Right ventricle myocardium superior (tissue), 1 donor: ENCODE measurements at regions not wholly inside any gene's neighbourhood (a gene's known extent, or its start where the extent isn't known, plus 50 kb on each side); places are given as distances from the start of the nearest gene placed in this dataset.
"Not testable (repeated sequence)": the region's sequence is repeated elsewhere in the genome, so short reads cannot be mapped to it uniquely, and the experiment has no call there.

Experiments used
- ATAC-seq: fragments of 200-7000 bp; cut with Tn5 transposase; one replicate; pipeline ENCODE4 v1.9.1; 2020; ENCODE audit warnings: mild to moderate bottlenecking; ENCODE audit not compliant: poor library complexity
- DNase-seq: peaks from one replicate; pipeline ENCODE4 v3.0.0-alpha.2; 2020
- intact Hi-C: fragments of 100-400 bp; cut with DNase I; formaldehyde crosslinking; loops from one replicate; pipeline ENCODE4 v1.11.2; 2022
- donor health status: DM: no; HTN: yes; CAD: no; lungs with severe emphysema.

GRCh38 chr2:122710049-122710448 lies 954.6 kb downstream of the TSN start:
- intact Hi-C loops: no loop called here
- DNase-seq: no peak
- ATAC-seq: no peak

- no peak for DNase-seq
- ATAC-seq: no peak
- intact Hi-C loops: no loop called here
Measured at GRCh38 chr2:122713800-122714199, 958.3 kb downstream of the TSN start.

- DNase-seq, intact Hi-C loops: not testable (repeated sequence)
Measured at GRCh38 chr2:122720822-122721221, 965.4 kb downstream of the TSN start.

GRCh38 chr2:122734766-122735424 lies 979.4 kb downstream of the TSN start:
- intact Hi-C loops: no loop called here
- no peak for DNase-seq
- no peak for ATAC-seq

More at GRCh38 chr2:122720822-122721221, 965.4 kb downstream of the TSN start:
- not testable (repeated sequence) for ATAC-seq

- ATAC-seq: no peak
- intact Hi-C loops: no loop called here
Measured at GRCh38 chr2:122736279-122736678, 980.8 kb downstream of the TSN start.

DNA sequence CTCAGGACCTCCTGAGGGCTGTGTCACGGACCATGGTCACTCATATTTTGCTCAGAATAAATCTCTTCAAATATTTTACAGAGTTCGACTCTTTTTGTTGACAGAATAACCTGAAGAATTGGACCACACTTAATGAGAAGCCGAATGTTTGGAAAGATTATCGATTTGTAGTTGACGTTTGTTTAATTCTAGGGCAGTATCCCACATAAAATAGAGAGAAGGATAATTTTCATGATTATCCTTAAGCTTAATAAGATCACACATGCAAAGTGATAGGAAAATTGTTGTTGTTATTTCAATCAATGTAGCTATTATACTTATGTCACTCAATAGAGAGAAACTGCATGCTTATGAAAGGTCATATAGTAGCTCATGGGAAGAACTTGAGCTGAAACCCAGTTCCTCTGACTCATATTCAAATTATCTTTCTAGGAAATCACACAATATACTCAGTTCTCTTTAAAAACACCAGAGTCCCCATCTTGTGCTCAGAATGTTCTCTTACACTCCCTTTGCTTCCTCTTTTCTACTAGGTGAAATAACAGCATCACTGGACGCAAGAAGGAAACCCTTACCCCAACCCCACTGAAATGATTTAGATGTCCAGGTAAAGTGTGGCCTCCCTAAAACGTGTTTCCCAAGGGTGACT lies 982.1 kb downstream of the TSN start:
- DNase-seq (no peak), ATAC-seq (no peak)
- intact Hi-C loops: no loop called here

More at GRCh38 chr2:122736279-122736678, 980.8 kb downstream of the TSN start:
- no peak for DNase-seq

GRCh38 chr2:122739732-122740593 lies 984.5 kb downstream of the TSN start:
- intact Hi-C loops: no loop called here
- DNase-seq (no peak), ATAC-seq (no peak)

DNA sequence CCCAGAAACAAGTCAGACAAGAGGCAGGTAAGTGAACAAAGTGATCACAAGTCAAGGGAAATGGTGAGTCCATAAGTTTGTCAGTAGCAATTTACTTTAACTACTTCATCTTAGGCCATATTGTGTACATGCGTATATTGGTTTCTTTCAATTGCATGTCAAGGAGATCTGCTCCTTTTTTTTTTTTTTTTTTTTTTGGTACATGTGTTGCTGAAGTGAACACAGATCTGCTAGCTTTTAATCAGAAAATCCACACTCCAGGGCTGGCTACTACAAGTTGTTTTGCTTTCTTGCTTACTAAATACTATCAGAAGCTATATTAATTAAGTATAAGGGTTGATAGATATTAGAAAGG lies 985.1 kb downstream of the TSN start:
- intact Hi-C loops: no loop called here
- no peak for ATAC-seq
- DNase-seq: no peak

GRCh38 chr2:122741403-122741802 lies 986.0 kb downstream of the TSN start:
- intact Hi-C loops: no loop called here
- ATAC-seq (no peak), DNase-seq (no peak)

- ATAC-seq (no peak), DNase-seq (no peak)
- intact Hi-C loops: no loop called here
Measured at GRCh38 chr2:122743021-122743675, 987.7 kb downstream of the TSN start.

DNA sequence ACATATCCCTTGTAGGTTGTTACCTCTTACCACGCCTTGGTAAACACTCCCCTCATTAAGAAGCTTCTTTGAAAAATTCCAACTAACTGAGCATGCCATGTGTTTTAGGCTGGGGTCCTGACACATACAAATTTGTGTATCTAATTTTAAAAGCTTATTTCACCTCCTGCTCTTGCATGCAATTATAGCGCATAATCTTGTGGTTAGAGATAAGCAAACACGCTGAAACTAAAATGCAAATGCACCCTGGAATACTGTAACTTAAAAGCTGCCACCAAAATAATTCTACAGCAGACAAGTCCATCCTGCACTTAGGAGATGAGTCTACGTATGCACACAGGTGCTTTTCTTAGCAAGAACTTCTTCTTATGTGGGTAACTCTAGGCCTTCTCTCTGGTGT lies 990.2 kb downstream of the TSN start:
- intact Hi-C loops: no loop called here
- ATAC-seq (no peak), DNase-seq (no peak)

DNA sequence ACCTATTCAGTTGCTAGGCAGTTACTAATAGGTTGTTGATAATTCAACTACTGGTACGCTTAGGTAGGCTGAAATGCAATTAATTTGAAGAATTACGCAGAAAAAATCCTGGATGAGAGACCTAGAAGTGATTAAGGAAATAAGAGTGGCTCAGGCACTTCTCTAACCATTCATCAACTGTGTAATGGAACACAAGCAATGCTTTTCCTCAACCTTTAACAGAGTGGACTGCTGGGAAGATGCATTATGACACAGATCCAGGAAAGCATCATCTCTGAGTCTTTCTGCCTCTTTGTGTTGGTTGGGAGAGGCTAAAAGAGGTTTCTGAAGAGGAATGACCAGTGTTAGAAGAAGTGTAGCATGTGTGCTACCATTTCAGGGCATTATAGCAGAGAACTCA lies 992.2 kb downstream of the TSN start:
- DNase-seq: no peak
- intact Hi-C loops: no loop called here
- ATAC-seq: no peak

GRCh38 chr2:122748552-122749011 lies 993.1 kb downstream of the TSN start:
- intact Hi-C loops: no loop called here
- DNase-seq: no peak
- peak; percentile 25 for ATAC-seq

DNA sequence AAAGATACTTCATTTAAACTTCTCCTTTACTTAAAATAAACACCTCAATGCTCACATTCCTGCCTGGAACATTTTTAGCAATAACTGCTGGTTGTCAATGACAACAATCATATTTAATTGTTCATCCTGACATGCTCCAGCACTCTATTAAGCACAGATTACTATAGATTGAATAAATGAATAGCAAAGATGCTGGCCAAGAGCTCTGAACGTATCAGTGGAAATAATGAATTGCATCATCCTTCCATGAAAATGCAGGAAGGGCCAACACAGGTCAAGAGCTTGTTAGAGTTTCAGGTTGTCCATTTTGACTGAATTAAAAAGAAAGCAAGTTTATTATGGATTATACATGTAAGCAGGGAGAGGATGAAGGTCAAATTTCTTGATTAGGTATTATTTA lies 994.0 kb downstream of the TSN start:
- intact Hi-C loops: no loop called here
- DNase-seq (no peak), ATAC-seq (no peak)

DNA sequence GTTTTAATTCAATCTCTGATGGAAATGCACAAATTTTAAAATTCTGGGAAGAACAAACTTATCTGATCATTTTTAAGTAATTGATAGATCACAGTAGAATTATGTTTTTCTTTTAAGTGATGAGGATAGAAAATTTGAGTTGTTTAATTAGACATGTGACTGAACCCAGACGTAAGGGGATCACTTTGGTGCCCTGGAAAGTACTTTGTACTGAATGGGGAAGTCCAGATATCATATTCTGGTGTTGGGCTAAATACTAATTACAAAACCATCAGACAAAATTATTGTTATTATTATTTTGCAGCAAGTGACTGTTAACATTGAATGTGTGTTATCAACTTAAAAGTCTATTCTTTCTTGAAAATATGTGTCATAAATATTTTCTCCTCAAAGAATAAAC lies 994.6 kb downstream of the TSN start:
- intact Hi-C loops: no loop called here
- no peak for DNase-seq
- ATAC-seq: no peak

GRCh38 chr2:122750808-122751207 lies 995.4 kb downstream of the TSN start:
- ATAC-seq (no peak), DNase-seq (no peak)
- intact Hi-C loops: no loop called here

DNA sequence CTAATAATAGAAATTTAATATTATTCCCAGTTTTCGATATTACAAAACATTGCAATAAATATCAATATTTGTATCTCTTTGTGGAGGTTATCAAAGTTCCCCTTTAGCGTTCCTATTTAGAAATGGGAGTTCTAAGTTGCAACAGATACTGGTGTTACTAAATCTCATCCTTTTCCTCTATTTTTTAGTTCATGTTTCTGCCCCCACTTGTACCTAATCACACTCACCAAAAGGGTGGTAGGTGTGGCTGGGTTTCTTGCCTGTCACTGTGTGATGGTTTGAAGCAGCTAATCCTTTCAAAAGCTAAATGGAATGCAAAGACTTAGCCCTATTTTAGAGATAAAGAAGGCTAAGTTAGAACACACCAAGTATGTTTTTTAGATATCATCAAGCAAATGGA lies 997.9 kb downstream of the TSN start:
- ATAC-seq (no peak), DNase-seq (no peak)
- intact Hi-C loops: no loop called here

DNA sequence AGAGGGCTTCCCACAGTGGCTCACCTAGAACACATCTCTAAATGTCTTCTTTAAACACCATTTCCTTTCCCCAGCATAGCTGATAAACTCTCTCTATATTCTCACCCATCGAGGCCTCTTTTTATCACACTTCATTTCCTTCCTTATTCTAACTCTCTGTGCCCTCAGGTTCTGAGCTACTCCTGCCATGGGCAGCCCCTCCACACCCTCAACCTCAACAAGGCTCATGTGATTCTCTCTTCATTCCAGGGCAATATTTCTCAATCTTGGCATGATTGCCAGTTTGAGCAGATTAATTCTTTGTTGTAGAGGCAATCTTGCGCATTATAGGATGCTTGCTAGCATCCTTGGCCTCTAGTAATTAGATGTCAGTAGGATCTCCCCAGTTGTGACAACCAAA lies 999.1 kb downstream of the TSN start:
- no peak for ATAC-seq
- no peak for DNase-seq
- intact Hi-C loops: no loop called here

GRCh38 chr2:122755281-122755780 lies 999.9 kb downstream of the TSN start:
- intact Hi-C loops: no loop called here
- DNase-seq: no peak
- no peak for ATAC-seq
